NCI-H1694 treated with DMSO at 0.1 percent for 48 hours (cell line): ENCODE measurements at regions not wholly inside any gene's neighbourhood (a gene's known extent, or its start where the extent isn't known, plus 50 kb on each side); places are given as distances from the start of the nearest gene placed in this dataset.

Experiments used
- DNase-seq: peaks from one replicate; lab custom pipeline; 2025; lab: John Stamatoyannopoulos, UW

GRCh38 chr3:150090006-150090405 is 119.3 kb upstream of the PFN2 start:
- no peak for DNase-seq

- no peak for DNase-seq
Measured at GRCh38 chr3:150084128-150084527, 113.4 kb upstream of the PFN2 start.

GRCh38 chr3:150083655-150084042 is 113.0 kb upstream of the PFN2 start:
- DNase-seq: peak; percentile 95

GRCh38 chr3:150082898-150083654 is 112.4 kb upstream of the PFN2 start:
- no peak for DNase-seq

- DNase-seq: no peak
Measured at GRCh38 chr3:150081084-150081483, 110.4 kb upstream of the PFN2 start.

GRCh38 chr3:150080058-150080730 is 109.5 kb upstream of the PFN2 start:
- no peak for DNase-seq

GRCh38 chr3:150079029-150079739 is 108.5 kb upstream of the PFN2 start:
- peak; percentile 81 for DNase-seq

- no peak for DNase-seq
Measured at GRCh38 chr3:150077581-150078247, 107.0 kb upstream of the PFN2 start.

- no peak for DNase-seq
Measured at GRCh38 chr3:150077107-150077506, 106.4 kb upstream of the PFN2 start.

GRCh38 chr3:150076443-150076842 is 105.7 kb upstream of the PFN2 start:
- no peak for DNase-seq

- no peak for DNase-seq
Measured at GRCh38 chr3:150075417-150075865, 104.7 kb upstream of the PFN2 start.

GRCh38 chr3:150074697-150075416 is 104.2 kb upstream of the PFN2 start:
- DNase-seq: no peak

- no peak for DNase-seq
Measured at GRCh38 chr3:150074277-150074676, 103.6 kb upstream of the PFN2 start.

- no peak for DNase-seq
Measured at GRCh38 chr3:150073513-150073912, 102.8 kb upstream of the PFN2 start.

GRCh38 chr3:150073031-150073430 is 102.3 kb upstream of the PFN2 start:
- DNase-seq: no peak

- no peak for DNase-seq
Measured at GRCh38 chr3:150072576-150072975, 101.9 kb upstream of the PFN2 start.

- no peak for DNase-seq
Measured at GRCh38 chr3:150070271-150070670, 99.6 kb upstream of the PFN2 start.

- DNase-seq: no peak
Measured at GRCh38 chr3:150069633-150070032, 98.9 kb upstream of the PFN2 start.

- peak; percentile 92 for DNase-seq
Measured at GRCh38 chr3:150069154-150069527, 98.4 kb upstream of the PFN2 start.

- DNase-seq: no peak
Measured at GRCh38 chr3:150068440-150069153, 97.9 kb upstream of the PFN2 start.

GRCh38 chr3:150067561-150067960 is 96.9 kb upstream of the PFN2 start:
- no peak for DNase-seq
